OCI-LY3 (cell line): ENCODE measurements at regions not wholly inside any gene's neighbourhood (a gene's known extent, or its start where the extent isn't known, plus 50 kb on each side); places are given as distances from the start of the nearest gene placed in this dataset.
"Not testable (repeated sequence)": the region's sequence is repeated elsewhere in the genome, so short reads cannot be mapped to it uniquely, and the experiment has no call there.

Source experiments
- CTCF ChIP-seq: fragments of 200-600, 300-600 bp; sonication (generic); IDR thresholded peaks from 2 replicates; pipeline ENCODE4 v1.5.1; 2014; ENCODE audit warnings: antibody characterized with exemption, low read length, low read depth
- EZH2phosphoT487 ChIP-seq: fragments of 200-600 bp; shearing (Covaris generic); IDR thresholded peaks from 2 replicates; pipeline ENCODE4 v1.6.1; 2018; ENCODE audit warnings: antibody characterized with exemption, mixed run types, low read depth

DNA sequence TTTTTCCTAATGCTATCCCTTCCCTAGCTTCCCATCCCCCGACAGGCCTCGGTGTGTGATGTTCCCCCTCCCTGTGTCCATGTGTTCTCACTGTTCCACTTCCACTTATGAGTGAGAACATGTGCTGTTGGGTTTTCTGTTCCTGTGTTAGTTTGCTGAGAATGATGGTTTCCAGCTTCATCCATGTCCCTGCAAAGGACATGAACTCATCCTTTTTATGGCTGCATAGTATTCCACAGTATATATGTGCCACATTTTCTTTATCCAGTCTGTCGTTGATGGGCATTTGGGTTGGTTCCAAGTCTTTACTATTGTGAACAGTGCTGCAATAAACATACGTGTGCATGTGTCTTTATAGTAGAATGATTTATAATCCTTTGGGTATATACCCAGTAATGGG, 279.2 kb downstream of the KCNRG start:
- TF ChIP-seq CTCF, EZH2phosphoT487: not testable (repeated sequence)
